HL-60 (cell line): ENCODE measurements at regions not wholly inside any gene's neighbourhood (a gene's known extent, or its start where the extent isn't known, plus 50 kb on each side); places are given as distances from the start of the nearest gene placed in this dataset.

Experiments used
- GABPA ChIP-seq: IDR thresholded peaks from 2 replicates; pipeline ENCODE4 v1.6.1; 2012; ENCODE audit warnings: low read depth
- POLR2AphosphoS5 ChIP-seq: IDR thresholded peaks from 2 replicates; pipeline ENCODE4 v1.6.1; 2012; ENCODE audit warnings: low read depth
- TF ChIP-seq, protein P1 (sequence below): IDR thresholded peaks from one replicate; pipeline ENCODE4 v1.5.1; 2011; ENCODE audit warnings: low read length, control low read depth, inconsistent platforms; ENCODE audit not compliant: insufficient read depth
- TF ChIP-seq, protein P2 (sequence below): IDR thresholded peaks from 2 replicates; pipeline ENCODE4 v1.6.1; 2012; ENCODE audit warnings: low read depth; ENCODE audit not compliant: insufficient replicate concordance

DNA sequence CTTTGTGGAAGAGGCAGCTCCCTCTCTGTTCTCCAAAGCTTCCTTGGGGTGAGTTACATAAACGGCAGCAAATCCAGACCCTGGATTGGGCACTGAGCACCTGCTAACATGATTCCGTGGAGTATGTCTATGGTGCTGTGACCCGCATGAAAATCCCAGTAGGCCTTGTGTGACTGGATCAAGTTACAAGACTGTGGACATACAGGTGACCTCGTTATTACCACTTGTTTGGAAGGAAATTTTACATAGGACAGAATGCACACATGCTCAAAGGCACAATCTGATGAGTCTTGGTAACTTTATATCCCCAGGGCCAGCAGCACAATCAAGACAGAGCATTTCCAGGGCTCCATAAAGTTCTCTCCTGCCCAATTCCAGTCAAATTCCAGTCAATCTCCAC lies 120.2 kb upstream of the OTOS start:
- TF ChIP-seq, protein P1, sequence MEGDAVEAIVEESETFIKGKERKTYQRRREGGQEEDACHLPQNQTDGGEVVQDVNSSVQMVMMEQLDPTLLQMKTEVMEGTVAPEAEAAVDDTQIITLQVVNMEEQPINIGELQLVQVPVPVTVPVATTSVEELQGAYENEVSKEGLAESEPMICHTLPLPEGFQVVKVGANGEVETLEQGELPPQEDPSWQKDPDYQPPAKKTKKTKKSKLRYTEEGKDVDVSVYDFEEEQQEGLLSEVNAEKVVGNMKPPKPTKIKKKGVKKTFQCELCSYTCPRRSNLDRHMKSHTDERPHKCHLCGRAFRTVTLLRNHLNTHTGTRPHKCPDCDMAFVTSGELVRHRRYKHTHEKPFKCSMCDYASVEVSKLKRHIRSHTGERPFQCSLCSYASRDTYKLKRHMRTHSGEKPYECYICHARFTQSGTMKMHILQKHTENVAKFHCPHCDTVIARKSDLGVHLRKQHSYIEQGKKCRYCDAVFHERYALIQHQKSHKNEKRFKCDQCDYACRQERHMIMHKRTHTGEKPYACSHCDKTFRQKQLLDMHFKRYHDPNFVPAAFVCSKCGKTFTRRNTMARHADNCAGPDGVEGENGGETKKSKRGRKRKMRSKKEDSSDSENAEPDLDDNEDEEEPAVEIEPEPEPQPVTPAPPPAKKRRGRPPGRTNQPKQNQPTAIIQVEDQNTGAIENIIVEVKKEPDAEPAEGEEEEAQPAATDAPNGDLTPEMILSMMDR = no peak
- TF ChIP-seq, protein P2, sequence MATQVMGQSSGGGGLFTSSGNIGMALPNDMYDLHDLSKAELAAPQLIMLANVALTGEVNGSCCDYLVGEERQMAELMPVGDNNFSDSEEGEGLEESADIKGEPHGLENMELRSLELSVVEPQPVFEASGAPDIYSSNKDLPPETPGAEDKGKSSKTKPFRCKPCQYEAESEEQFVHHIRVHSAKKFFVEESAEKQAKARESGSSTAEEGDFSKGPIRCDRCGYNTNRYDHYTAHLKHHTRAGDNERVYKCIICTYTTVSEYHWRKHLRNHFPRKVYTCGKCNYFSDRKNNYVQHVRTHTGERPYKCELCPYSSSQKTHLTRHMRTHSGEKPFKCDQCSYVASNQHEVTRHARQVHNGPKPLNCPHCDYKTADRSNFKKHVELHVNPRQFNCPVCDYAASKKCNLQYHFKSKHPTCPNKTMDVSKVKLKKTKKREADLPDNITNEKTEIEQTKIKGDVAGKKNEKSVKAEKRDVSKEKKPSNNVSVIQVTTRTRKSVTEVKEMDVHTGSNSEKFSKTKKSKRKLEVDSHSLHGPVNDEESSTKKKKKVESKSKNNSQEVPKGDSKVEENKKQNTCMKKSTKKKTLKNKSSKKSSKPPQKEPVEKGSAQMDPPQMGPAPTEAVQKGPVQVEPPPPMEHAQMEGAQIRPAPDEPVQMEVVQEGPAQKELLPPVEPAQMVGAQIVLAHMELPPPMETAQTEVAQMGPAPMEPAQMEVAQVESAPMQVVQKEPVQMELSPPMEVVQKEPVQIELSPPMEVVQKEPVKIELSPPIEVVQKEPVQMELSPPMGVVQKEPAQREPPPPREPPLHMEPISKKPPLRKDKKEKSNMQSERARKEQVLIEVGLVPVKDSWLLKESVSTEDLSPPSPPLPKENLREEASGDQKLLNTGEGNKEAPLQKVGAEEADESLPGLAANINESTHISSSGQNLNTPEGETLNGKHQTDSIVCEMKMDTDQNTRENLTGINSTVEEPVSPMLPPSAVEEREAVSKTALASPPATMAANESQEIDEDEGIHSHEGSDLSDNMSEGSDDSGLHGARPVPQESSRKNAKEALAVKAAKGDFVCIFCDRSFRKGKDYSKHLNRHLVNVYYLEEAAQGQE = no peak
- TF ChIP-seq POLR2AphosphoS5 (no peak), GABPA (no peak)
